CD14-positive monocyte (primary cell): ENCODE measurements at regions not wholly inside any gene's neighbourhood (a gene's known extent, or its start where the extent isn't known, plus 50 kb on each side); places are given as distances from the start of the nearest gene placed in this dataset.

Source experiments
- DNase-seq, 3 donors: peaks; one replicate each; pipeline ENCODE4 v3.0.0-alpha.2; 2011 to 2022
- H2AFZ ChIP-seq: 2 replicates; pipeline ENCODE4 v1.6.0; 2012; ENCODE audit warnings: mild to moderate bottlenecking, low read depth, low read length, inconsistent platforms; ENCODE audit not compliant: insufficient read depth, poor library complexity, severe bottlenecking
- H3K27ac ChIP-seq, 2 donors: 1 replicate in 1 of 2; 2 replicates in 1 of 2; pipeline ENCODE4 v1.5.1; 2012 to 2013; ENCODE audit warnings: low read length in 2 of 2, control low read depth in 1 of 2, inconsistent platforms in 1 of 2, low read depth in 1 of 2, mild to moderate bottlenecking in 1 of 2
- H3K27me3 ChIP-seq, 2 donors: one replicate each; pipeline versions ENCODE4 v1.6.0 to v1.6.1; 2011 to 2013; ENCODE audit warnings: low read length in 2 of 2; ENCODE audit not compliant: control insufficient read depth in 2 of 2, insufficient read depth in 2 of 2
- H3K36me3 ChIP-seq, 2 donors: replicated peaks in 1 of 2; 1 replicate in 1 of 2; 2 replicates in 1 of 2; pipeline versions ENCODE4 v1.5.1 to v1.6.1; 2012 to 2013; ENCODE audit warnings: low read length in 2 of 2, control low read depth in 1 of 2, inconsistent platforms in 1 of 2, mild to moderate bottlenecking in 1 of 2; ENCODE audit not compliant: insufficient read depth in 2 of 2, control insufficient read depth in 1 of 2
- H3K4me1 ChIP-seq, 2 donors: 1 replicate in 1 of 2; 2 replicates in 1 of 2; pipeline versions ENCODE4 v1.5.1 to v1.6.1; 2012 to 2013; ENCODE audit warnings: low read length in 2 of 2, control low read depth in 1 of 2, inconsistent platforms in 1 of 2, mild to moderate bottlenecking in 1 of 2, moderate library complexity in 1 of 2; ENCODE audit not compliant: insufficient read depth in 2 of 2, control insufficient read depth in 1 of 2
- H3K4me2 ChIP-seq: replicated peaks from 2 replicates; pipeline ENCODE3; 2012; ENCODE audit warnings: low read length, moderate library complexity, mild to moderate bottlenecking; ENCODE audit not compliant: poor library complexity, severe bottlenecking; ENCODE audit errors: extremely low read depth
- H3K4me3 ChIP-seq, 3 experiments: fragments of 200-600 bp in 1 of 3; sonication (generic) in 1 of 3; replicated peaks in 1 of 3; 1 replicate in 2 of 3; 2 replicates in 1 of 3; pipeline ENCODE4 v1.5.1; 2011 to 2013; ENCODE audit warnings: low read length in 3 of 3, mild to moderate bottlenecking in 3 of 3, control low read depth in 2 of 3, low read depth in 2 of 3, inconsistent platforms in 1 of 3, moderate library complexity in 1 of 3
- H3K79me2 ChIP-seq: 2 replicates; pipeline ENCODE4 v1.6.0; 2012; ENCODE audit warnings: mild to moderate bottlenecking, control low read depth, inconsistent platforms, low read length, moderate library complexity; ENCODE audit not compliant: insufficient read depth
- H3K9ac ChIP-seq: 2 replicates; pipeline ENCODE4 v1.6.0; 2017; ENCODE audit warnings: low read length, mild to moderate bottlenecking; ENCODE audit not compliant: insufficient read depth, poor library complexity, severe bottlenecking
- H3K9me3 ChIP-seq, 2 donors: replicated peaks in 1 of 2; 1 replicate in 1 of 2; 2 replicates in 1 of 2; pipeline versions ENCODE4 v1.5.1 to v1.6.1; 2012 to 2013; ENCODE audit warnings: low read length in 2 of 2, control low read depth in 1 of 2; ENCODE audit not compliant: control insufficient read depth in 1 of 2, insufficient read depth in 1 of 2
- H4K20me1 ChIP-seq: 2 replicates; pipeline ENCODE4 v1.6.0; 2012; ENCODE audit warnings: mild to moderate bottlenecking, low read length, control low read depth, moderate library complexity; ENCODE audit not compliant: insufficient read depth
- H3K27ac Mint-ChIP-seq, 7 donors: one replicate each; pipeline ENCODE4 v1.8.0; 2020; ENCODE audit warnings: mild to moderate bottlenecking in 7 of 7, mixed read lengths in 7 of 7, moderate library complexity in 6 of 7, inconsistent platforms in 2 of 7
- H3K27me3 Mint-ChIP-seq, 3 donors: one replicate each; pipeline ENCODE4 v1.8.0; 2021 to 2022; ENCODE audit warnings: low read depth in 3 of 3, mild to moderate bottlenecking in 3 of 3, mixed read lengths in 3 of 3, moderate library complexity in 3 of 3, inconsistent platforms in 1 of 3
- H3K36me3 Mint-ChIP-seq, 2 donors: one replicate each; pipeline ENCODE4 v1.8.0; 2020; ENCODE audit warnings: mixed read lengths in 2 of 2, inconsistent platforms in 1 of 2, mild to moderate bottlenecking in 1 of 2
- H3K4me1 Mint-ChIP-seq: one replicate; pipeline ENCODE4 v1.8.0; 2020; ENCODE audit warnings: mild to moderate bottlenecking, mixed read lengths
- H3K4me3 Mint-ChIP-seq, 2 donors: one replicate each; pipeline ENCODE4 v1.8.0; 2020; ENCODE audit warnings: mild to moderate bottlenecking in 2 of 2, mixed read lengths in 2 of 2, moderate library complexity in 1 of 2
- H3K9me3 Mint-ChIP-seq, 7 donors: one replicate each; pipeline ENCODE4 v1.8.0; 2020 to 2022; ENCODE audit warnings: mixed read lengths in 7 of 7, mild to moderate bottlenecking in 6 of 7, moderate library complexity in 6 of 7, inconsistent platforms in 2 of 7
- WGBS: methylation state at CpG from one replicate; pipeline ENCODE4 v1.1.5; 2013; ENCODE audit warnings: missing lambda C conversion rate; ENCODE audit not compliant: insufficient coverage; 5-methylcytosine and 5-hydroxymethylcytosine counted together
- intact Hi-C, 2 donors: fragments of 100-400 bp; cut with micrococcal nuclease; formaldehyde crosslinking; loops; one replicate each; pipeline versions ENCODE4 v1.15.0 to v1.15.1; 2023
- TF ChIP-seq, protein P1 (sequence below): fragments of 200-600 bp; IDR thresholded peaks from one replicate; pipeline ENCODE4 v1.8.0; 2022; ENCODE audit warnings: antibody characterized with exemption, mild to moderate bottlenecking

DNA sequence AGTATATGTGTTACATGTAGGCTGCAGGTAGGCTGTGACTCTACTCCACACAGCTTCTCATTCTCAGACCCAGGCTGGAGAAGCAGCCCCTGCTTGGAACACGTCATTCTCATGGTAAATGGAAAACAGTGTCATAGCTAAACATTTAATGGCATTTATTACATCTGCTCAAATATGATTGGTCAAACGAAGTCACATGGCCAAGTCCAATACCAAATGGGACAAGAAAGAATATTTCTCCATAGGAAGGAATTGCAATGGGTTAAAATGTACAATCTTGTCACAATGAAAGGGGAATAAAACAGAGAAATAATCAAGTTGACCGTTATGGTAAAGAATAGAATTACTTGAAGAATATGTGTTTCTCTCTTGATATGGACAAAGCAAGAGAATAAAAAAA, 198.6 kb downstream of the ANAPC10 start:
- Histone ChIP-seq H3K27me3 (no peaks in the 10 kb centered on the region), H3K27ac (no peak overlapping the region), H3K9ac (no peak overlapping the region), H3K4me1 (peaks cover 6% of the 10 kb centered on the region in 2 donors), H2AFZ (no peak overlapping the region), H3K9me3 (no peaks in the 10 kb centered on the region), H3K4me2 (no peak overlapping the region), H4K20me1 (no peaks in the 10 kb centered on the region), H3K4me3 (no peak overlapping the region), H3K79me2 (no peaks in the 10 kb centered on the region), H3K36me3 (no peaks in the 10 kb centered on the region)
- WGBS: no CpG with 5 or more reads among the region's 3 CpGs
- no peak for DNase-seq
- Mint-ChIP-seq H3K36me3 (no peaks in the 10 kb centered on the region), H3K9me3 (peaks cover 4 to 15% (median 10%) of the 10 kb centered on the region in 7 donors), H3K27me3 (no peaks in the 10 kb centered on the region), H3K4me1 (peaks cover 7% of the 10 kb centered on the region), H3K4me3 (no peak overlapping the region), H3K27ac (no peak overlapping the region)
- intact Hi-C loops: no loop called here
- TF ChIP-seq, protein P1, sequence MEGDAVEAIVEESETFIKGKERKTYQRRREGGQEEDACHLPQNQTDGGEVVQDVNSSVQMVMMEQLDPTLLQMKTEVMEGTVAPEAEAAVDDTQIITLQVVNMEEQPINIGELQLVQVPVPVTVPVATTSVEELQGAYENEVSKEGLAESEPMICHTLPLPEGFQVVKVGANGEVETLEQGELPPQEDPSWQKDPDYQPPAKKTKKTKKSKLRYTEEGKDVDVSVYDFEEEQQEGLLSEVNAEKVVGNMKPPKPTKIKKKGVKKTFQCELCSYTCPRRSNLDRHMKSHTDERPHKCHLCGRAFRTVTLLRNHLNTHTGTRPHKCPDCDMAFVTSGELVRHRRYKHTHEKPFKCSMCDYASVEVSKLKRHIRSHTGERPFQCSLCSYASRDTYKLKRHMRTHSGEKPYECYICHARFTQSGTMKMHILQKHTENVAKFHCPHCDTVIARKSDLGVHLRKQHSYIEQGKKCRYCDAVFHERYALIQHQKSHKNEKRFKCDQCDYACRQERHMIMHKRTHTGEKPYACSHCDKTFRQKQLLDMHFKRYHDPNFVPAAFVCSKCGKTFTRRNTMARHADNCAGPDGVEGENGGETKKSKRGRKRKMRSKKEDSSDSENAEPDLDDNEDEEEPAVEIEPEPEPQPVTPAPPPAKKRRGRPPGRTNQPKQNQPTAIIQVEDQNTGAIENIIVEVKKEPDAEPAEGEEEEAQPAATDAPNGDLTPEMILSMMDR: no peak

DNA sequence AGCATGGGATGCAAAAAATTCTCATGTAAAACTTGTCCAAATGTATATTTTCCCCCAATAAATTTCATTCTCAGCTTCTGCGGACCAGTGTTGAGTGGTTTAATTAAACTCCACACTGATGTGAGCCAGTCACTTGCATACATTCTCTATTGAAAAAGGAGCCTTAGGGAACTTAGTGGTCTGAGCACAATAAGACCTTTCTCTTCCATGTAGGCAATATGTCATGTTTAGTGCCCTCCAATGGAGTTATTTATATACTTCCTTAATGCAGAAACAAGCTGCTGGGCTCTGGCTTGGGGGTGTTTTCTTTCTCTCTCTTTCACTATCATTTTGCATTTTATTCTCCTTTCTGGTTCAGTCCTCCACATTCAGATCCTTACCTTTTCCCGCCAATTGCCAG, 196.9 kb downstream of the ANAPC10 start:
- H3K79me2 ChIP-seq: no peaks in the 10 kb centered on the region
- H2AFZ ChIP-seq: no peak overlapping the region
- Mint-ChIP-seq H3K4me1 (peaks cover 5% of the 10 kb centered on the region), H3K27me3 (peaks cover 0 to 2% (median 0%) of the 10 kb centered on the region in 3 donors), H3K36me3 (no peaks in the 10 kb centered on the region), H3K9me3 (peaks cover 0 to 8% (median 3%) of the 10 kb centered on the region in 7 donors), H3K4me3 (no peak overlapping the region), H3K27ac (no peak overlapping the region)
- intact Hi-C loops: no loop called here
- no peaks in the 10 kb centered on the region for H4K20me1 ChIP-seq
- H3K9ac ChIP-seq: no peak overlapping the region
- H3K36me3 ChIP-seq: no peaks in the 10 kb centered on the region
- no peak overlapping the region for H3K4me2 ChIP-seq
- H3K27ac ChIP-seq: no peak overlapping the region
- WGBS: 100% methylated on average over 1 of the region's 2 CpGs
- no peak overlapping the region for H3K4me3 ChIP-seq
- H3K27me3 ChIP-seq: no peaks in the 10 kb centered on the region
- H3K9me3 ChIP-seq: no peaks in the 10 kb centered on the region
- TF ChIP-seq, protein P1: no peak
- H3K4me1 ChIP-seq: peaks cover under 1 to 5% of the 10 kb centered on the region in 2 donors
- no peak for DNase-seq
